ENCODE measurements at regions not wholly inside any gene's neighbourhood (a gene's known extent, or its start where the extent isn't known, plus 50 kb on each side); places are given as distances from the start of the nearest gene placed in this dataset.

DNA sequence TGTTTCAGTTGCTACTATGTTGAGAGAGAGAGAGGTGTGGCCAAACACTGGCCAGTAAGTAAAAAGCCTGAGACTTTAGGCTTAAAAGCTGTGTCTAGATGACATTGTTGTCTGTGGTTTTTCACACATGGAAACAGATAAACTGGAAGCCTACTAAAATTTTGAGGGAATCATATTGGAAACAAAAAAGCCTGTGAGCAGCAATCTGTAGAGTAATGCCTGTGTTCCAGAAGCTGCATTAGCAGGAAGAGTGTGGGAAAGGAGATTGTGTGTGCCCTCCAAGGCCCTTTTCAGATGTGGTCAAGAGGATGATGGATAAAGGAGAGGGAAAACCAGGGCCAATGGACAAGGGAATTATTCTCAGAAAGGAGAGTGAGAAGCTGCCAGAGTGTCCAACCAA lies 236.3 kb upstream of the SPRED2 start:
- no peaks in the 10 kb centered on the region for H3K36me3 ChIP-seq (ENCODE audit: control insufficient read depth, insufficient read depth, low read length)
- H3K27me3 ChIP-seq (ENCODE audit: control insufficient read depth, insufficient read depth, low read length), result no peaks in the 10 kb centered on the region
- DNase-seq (ENCODE audit: low read depth, low spot score), result no peak
- no peak for ATAC-seq
- no TSS peak for BruUV-seq (replicated peaks)
- intact Hi-C loops (cut with micrococcal nuclease; ENCODE audit: unreplicated experiment), result no loop called here
- no peaks in the 10 kb centered on the region for H3K9me3 ChIP-seq (ENCODE audit: control insufficient read depth, insufficient read depth, low read depth, low read length)
- in situ Hi-C loops (cut with HindIII; ENCODE audit: low pct_unique_long_range_greater_than_20kb, low sequenced_read_pairs), result no loop called here
- H3K4me3 ChIP-seq (ENCODE audit: low read depth in 2 of 2, low read length in 2 of 2), result no peak overlapping the region
- no peaks in the 10 kb centered on the region for H3K4me1 ChIP-seq (ENCODE audit: control insufficient read depth, insufficient read depth, low read length)
- no peak overlapping the region for H3K27ac ChIP-seq (ENCODE audit: low read length)
- CTCF ChIA-PET, result no interaction called here
- POLR2A ChIA-PET, result no interaction called here
- TF ChIP-seq SIN3A (IDR thresholded peaks at IDR 0.05; ENCODE audit: borderline replicate concordance, insufficient read depth, low read depth, low read length), result no peak
- TF ChIP-seq, protein P1, sequence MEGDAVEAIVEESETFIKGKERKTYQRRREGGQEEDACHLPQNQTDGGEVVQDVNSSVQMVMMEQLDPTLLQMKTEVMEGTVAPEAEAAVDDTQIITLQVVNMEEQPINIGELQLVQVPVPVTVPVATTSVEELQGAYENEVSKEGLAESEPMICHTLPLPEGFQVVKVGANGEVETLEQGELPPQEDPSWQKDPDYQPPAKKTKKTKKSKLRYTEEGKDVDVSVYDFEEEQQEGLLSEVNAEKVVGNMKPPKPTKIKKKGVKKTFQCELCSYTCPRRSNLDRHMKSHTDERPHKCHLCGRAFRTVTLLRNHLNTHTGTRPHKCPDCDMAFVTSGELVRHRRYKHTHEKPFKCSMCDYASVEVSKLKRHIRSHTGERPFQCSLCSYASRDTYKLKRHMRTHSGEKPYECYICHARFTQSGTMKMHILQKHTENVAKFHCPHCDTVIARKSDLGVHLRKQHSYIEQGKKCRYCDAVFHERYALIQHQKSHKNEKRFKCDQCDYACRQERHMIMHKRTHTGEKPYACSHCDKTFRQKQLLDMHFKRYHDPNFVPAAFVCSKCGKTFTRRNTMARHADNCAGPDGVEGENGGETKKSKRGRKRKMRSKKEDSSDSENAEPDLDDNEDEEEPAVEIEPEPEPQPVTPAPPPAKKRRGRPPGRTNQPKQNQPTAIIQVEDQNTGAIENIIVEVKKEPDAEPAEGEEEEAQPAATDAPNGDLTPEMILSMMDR (IDR thresholded peaks at IDR 0.05), result no peak
- no peak for TF ChIP-seq POLR2AphosphoS5 (IDR thresholded peaks at IDR 0.05; ENCODE audit: low read depth, low read length)
- TF ChIP-seq TCF7L2 (IDR thresholded peaks at IDR 0.05; ENCODE audit: low read depth, low read length), result no peak
- TF ChIP-seq, protein P2, sequence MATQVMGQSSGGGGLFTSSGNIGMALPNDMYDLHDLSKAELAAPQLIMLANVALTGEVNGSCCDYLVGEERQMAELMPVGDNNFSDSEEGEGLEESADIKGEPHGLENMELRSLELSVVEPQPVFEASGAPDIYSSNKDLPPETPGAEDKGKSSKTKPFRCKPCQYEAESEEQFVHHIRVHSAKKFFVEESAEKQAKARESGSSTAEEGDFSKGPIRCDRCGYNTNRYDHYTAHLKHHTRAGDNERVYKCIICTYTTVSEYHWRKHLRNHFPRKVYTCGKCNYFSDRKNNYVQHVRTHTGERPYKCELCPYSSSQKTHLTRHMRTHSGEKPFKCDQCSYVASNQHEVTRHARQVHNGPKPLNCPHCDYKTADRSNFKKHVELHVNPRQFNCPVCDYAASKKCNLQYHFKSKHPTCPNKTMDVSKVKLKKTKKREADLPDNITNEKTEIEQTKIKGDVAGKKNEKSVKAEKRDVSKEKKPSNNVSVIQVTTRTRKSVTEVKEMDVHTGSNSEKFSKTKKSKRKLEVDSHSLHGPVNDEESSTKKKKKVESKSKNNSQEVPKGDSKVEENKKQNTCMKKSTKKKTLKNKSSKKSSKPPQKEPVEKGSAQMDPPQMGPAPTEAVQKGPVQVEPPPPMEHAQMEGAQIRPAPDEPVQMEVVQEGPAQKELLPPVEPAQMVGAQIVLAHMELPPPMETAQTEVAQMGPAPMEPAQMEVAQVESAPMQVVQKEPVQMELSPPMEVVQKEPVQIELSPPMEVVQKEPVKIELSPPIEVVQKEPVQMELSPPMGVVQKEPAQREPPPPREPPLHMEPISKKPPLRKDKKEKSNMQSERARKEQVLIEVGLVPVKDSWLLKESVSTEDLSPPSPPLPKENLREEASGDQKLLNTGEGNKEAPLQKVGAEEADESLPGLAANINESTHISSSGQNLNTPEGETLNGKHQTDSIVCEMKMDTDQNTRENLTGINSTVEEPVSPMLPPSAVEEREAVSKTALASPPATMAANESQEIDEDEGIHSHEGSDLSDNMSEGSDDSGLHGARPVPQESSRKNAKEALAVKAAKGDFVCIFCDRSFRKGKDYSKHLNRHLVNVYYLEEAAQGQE (IDR thresholded peaks at IDR 0.05; ENCODE audit: insufficient read depth in 1 of 2, low read depth in 2 of 2, low read length in 1 of 2), result no peak

DNA sequence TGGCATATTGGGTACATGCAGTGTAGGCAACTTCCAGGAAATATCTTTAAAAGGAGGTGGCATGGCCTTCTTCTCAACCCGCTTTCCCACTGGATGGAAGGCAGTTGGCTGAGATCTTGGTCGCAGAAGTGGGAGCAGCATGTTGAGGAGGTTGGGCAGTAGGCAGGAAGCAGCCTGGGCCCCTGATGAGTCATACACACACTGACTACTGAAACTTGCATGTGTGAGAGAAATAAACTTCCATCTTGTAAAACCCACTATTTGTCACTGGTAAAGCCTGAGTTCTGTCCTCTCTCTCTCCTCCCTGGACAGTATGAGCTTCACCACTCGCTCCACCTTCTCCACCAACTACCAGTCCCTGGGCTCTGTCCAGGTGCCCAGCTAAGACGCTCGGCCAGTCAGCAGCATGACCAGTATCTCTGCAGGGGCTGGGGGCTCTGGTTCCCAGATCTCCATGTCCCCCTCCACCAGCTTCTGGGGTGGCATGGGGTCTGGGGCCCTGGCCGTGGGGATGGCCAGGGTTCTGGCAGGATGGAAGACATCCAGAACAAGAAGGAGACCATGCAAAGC lies 233.8 kb upstream of the SPRED2 start:
- Histone ChIP-seq H3K4me1 (ENCODE audit: control insufficient read depth, insufficient read depth, low read length) (no peaks in the 10 kb centered on the region), H3K36me3 (ENCODE audit: control insufficient read depth, insufficient read depth, low read length) (no peaks in the 10 kb centered on the region), H3K27ac (ENCODE audit: low read length) (no peak overlapping the region), H3K9me3 (ENCODE audit: control insufficient read depth, insufficient read depth, low read depth, low read length) (no peaks in the 10 kb centered on the region), H3K27me3 (ENCODE audit: control insufficient read depth, insufficient read depth, low read length) (no peaks in the 10 kb centered on the region), H3K4me3 (ENCODE audit: low read depth in 2 of 2, low read length in 2 of 2) (no peak overlapping the region)
- no TSS peak for BruUV-seq (replicated peaks)
- ChIA-PET CTCF (no interaction called here), POLR2A (no interaction called here)
- intact Hi-C loops (cut with micrococcal nuclease; ENCODE audit: unreplicated experiment), result no loop called here
- in situ Hi-C loops (cut with HindIII; ENCODE audit: low pct_unique_long_range_greater_than_20kb, low sequenced_read_pairs), result no loop called here
- DNase-seq (ENCODE audit: low read depth, low spot score), result no peak
- TF ChIP-seq TCF7L2 (IDR thresholded peaks at IDR 0.05; ENCODE audit: low read depth, low read length) (no peak), POLR2AphosphoS5 (IDR thresholded peaks at IDR 0.05; ENCODE audit: low read depth, low read length) (no peak), SIN3A (IDR thresholded peaks at IDR 0.05; ENCODE audit: borderline replicate concordance, insufficient read depth, low read depth, low read length) (no peak)
- TF ChIP-seq, protein P1 (IDR thresholded peaks at IDR 0.05), result no peak
- TF ChIP-seq, protein P2 (IDR thresholded peaks at IDR 0.05; ENCODE audit: insufficient read depth in 1 of 2, low read depth in 2 of 2, low read length in 1 of 2), result no peak
- ATAC-seq, result no peak

Measured in Panc1 (cell line).